Activated T-helper 17 cell treated with anti-CD3 and anti-CD28 coated beads, Interleukin-2, amount 50 U/mL, for 72 hours (primary cell): ENCODE measurements at regions not wholly inside any gene's neighbourhood (a gene's known extent, or its start where the extent isn't known, plus 50 kb on each side); places are given as distances from the start of the nearest gene placed in this dataset.

Source experiments
- ATAC-seq: fragments of 150-1000 bp; cut with Tn5 transposase; replicated peaks from 2 replicates; pipeline ENCODE4 v1.10.0; 2021; ENCODE audit warnings: mild to moderate bottlenecking, moderate library complexity
- H3K27ac Mint-ChIP-seq: one replicate; pipeline ENCODE4 v1.8.0; 2022; ENCODE audit warnings: mixed read lengths
- H3K27me3 Mint-ChIP-seq: one replicate; pipeline ENCODE4 v1.8.0; 2022; ENCODE audit warnings: mixed read lengths
- H3K36me3 Mint-ChIP-seq: one replicate; pipeline ENCODE4 v1.8.0; 2022; ENCODE audit warnings: low read depth, mild to moderate bottlenecking, mixed read lengths
- H3K4me1 Mint-ChIP-seq: one replicate; pipeline ENCODE4 v1.8.0; 2022; ENCODE audit warnings: mixed read lengths
- H3K4me3 Mint-ChIP-seq: one replicate; pipeline ENCODE4 v1.8.0; 2022; ENCODE audit warnings: mild to moderate bottlenecking, mixed read lengths
- H3K9me3 Mint-ChIP-seq: one replicate; pipeline ENCODE4 v1.8.0; 2022; ENCODE audit warnings: mixed read lengths

GRCh38 chr13:33490461-33491327 lies 205.1 kb upstream of the STARD13 start:
- no peak for ATAC-seq
- Mint-ChIP-seq H3K9me3 (no peaks in the 10 kb centered on the region), H3K27me3 (no peaks in the 10 kb centered on the region)

GRCh38 chr13:33493672-33494365 lies 208.3 kb upstream of the STARD13 start:
- no peak for ATAC-seq
- Mint-ChIP-seq H3K27ac (no peak overlapping the region), H3K36me3 (no peaks in the 10 kb centered on the region), H3K27me3 (peaks cover 3% of the 10 kb centered on the region), H3K4me3 (no peak overlapping the region), H3K9me3 (no peaks in the 10 kb centered on the region), H3K4me1 (no peaks in the 10 kb centered on the region)

More at GRCh38 chr13:33490461-33491327, 205.1 kb upstream of the STARD13 start:
- Mint-ChIP-seq H3K4me3 (no peak overlapping the region), H3K27ac (no peak overlapping the region), H3K4me1 (peaks cover 7% of the 10 kb centered on the region), H3K36me3 (no peaks in the 10 kb centered on the region)

GRCh38 chr13:33494596-33495204 lies 209.1 kb upstream of the STARD13 start:
- ATAC-seq = peak; percentile 64
- H3K36me3 Mint-ChIP-seq = no peaks in the 10 kb centered on the region

GRCh38 chr13:33496336-33496735 lies 210.8 kb upstream of the STARD13 start:
- ATAC-seq = no peak
- Mint-ChIP-seq H3K27ac (no peak overlapping the region), H3K27me3 (peaks cover 3% of the 10 kb centered on the region), H3K9me3 (no peaks in the 10 kb centered on the region), H3K36me3 (no peaks in the 10 kb centered on the region), H3K4me1 (no peaks in the 10 kb centered on the region), H3K4me3 (no peak overlapping the region)

More at GRCh38 chr13:33494596-33495204, 209.1 kb upstream of the STARD13 start:
- Mint-ChIP-seq H3K4me3 (no peak overlapping the region), H3K27me3 (peaks cover 3% of the 10 kb centered on the region), H3K9me3 (no peaks in the 10 kb centered on the region), H3K27ac (no peak overlapping the region), H3K4me1 (no peaks in the 10 kb centered on the region)

GRCh38 chr13:33497146-33497845 lies 211.7 kb upstream of the STARD13 start:
- peaks cover 3% of the 10 kb centered on the region for H3K27me3 Mint-ChIP-seq
- H3K4me3 Mint-ChIP-seq = no peak overlapping the region
- no peak overlapping the region for H3K27ac Mint-ChIP-seq
- H3K9me3 Mint-ChIP-seq = no peaks in the 10 kb centered on the region
- ATAC-seq = no peak
- H3K36me3 Mint-ChIP-seq = no peaks in the 10 kb centered on the region
- H3K4me1 Mint-ChIP-seq = no peaks in the 10 kb centered on the region

- Mint-ChIP-seq H3K27me3 (peaks cover 3% of the 10 kb centered on the region), H3K4me3 (no peak overlapping the region), H3K36me3 (no peaks in the 10 kb centered on the region), H3K4me1 (no peaks in the 10 kb centered on the region), H3K9me3 (peaks cover 3% of the 10 kb centered on the region), H3K27ac (no peak overlapping the region)
- no peak for ATAC-seq
Measured at GRCh38 chr13:33508060-33508459, 222.5 kb upstream of the STARD13 start.

- peaks cover 5% of the 10 kb centered on the region for H3K27me3 Mint-ChIP-seq
- no peaks in the 10 kb centered on the region for H3K9me3 Mint-ChIP-seq
- H3K4me3 Mint-ChIP-seq = no peak overlapping the region
- H3K27ac Mint-ChIP-seq = no peak overlapping the region
- no peaks in the 10 kb centered on the region for H3K36me3 Mint-ChIP-seq
- no peak for ATAC-seq
- peaks cover 3% of the 10 kb centered on the region for H3K4me1 Mint-ChIP-seq
Measured at GRCh38 chr13:33509642-33510229, 224.2 kb upstream of the STARD13 start.

- Mint-ChIP-seq H3K27me3 (peaks cover 5% of the 10 kb centered on the region), H3K4me1 (peaks cover 3% of the 10 kb centered on the region), H3K27ac (no peak overlapping the region), H3K36me3 (no peaks in the 10 kb centered on the region), H3K9me3 (no peaks in the 10 kb centered on the region), H3K4me3 (no peak overlapping the region)
- no peak for ATAC-seq
Measured at GRCh38 chr13:33510350-33510970, 224.9 kb upstream of the STARD13 start.

- H3K36me3 Mint-ChIP-seq = no peaks in the 10 kb centered on the region
- peaks cover 3% of the 10 kb centered on the region for H3K4me1 Mint-ChIP-seq
- H3K27ac Mint-ChIP-seq = peak overlapping the region; percentile 39
- H3K4me3 Mint-ChIP-seq = no peak overlapping the region
- H3K9me3 Mint-ChIP-seq = no peaks in the 10 kb centered on the region
- ATAC-seq = no peak
- H3K27me3 Mint-ChIP-seq = peaks cover 5% of the 10 kb centered on the region
Measured at GRCh38 chr13:33512880-33513554, 227.5 kb upstream of the STARD13 start.

- Mint-ChIP-seq H3K4me3 (no peak overlapping the region), H3K27me3 (peaks cover 5% of the 10 kb centered on the region), H3K36me3 (no peaks in the 10 kb centered on the region), H3K27ac (no peak overlapping the region), H3K4me1 (peaks cover 3% of the 10 kb centered on the region), H3K9me3 (no peaks in the 10 kb centered on the region)
- ATAC-seq = no peak
Measured at GRCh38 chr13:33514362-33514761, 228.8 kb upstream of the STARD13 start.

- Mint-ChIP-seq H3K4me1 (peaks cover 3% of the 10 kb centered on the region), H3K27ac (no peak overlapping the region), H3K27me3 (peaks cover 5% of the 10 kb centered on the region), H3K36me3 (no peaks in the 10 kb centered on the region), H3K4me3 (no peak overlapping the region), H3K9me3 (no peaks in the 10 kb centered on the region)
- ATAC-seq = no peak
Measured at GRCh38 chr13:33515146-33515545, 229.6 kb upstream of the STARD13 start.

GRCh38 chr13:33518452-33518851 lies 232.9 kb upstream of the STARD13 start:
- Mint-ChIP-seq H3K4me1 (peaks cover 3% of the 10 kb centered on the region), H3K27ac (no peak overlapping the region), H3K4me3 (no peak overlapping the region), H3K9me3 (no peaks in the 10 kb centered on the region), H3K36me3 (no peaks in the 10 kb centered on the region), H3K27me3 (peaks cover 5% of the 10 kb centered on the region)
- ATAC-seq = no peak
